HAP-1 (cell line): ENCODE measurements at regions not wholly inside any gene's neighbourhood (a gene's known extent, or its start where the extent isn't known, plus 50 kb on each side); places are given as distances from the start of the nearest gene placed in this dataset.

Experiments
- DNase-seq, 2 experiments: peaks; one replicate each; pipeline ENCODE4 v3.0.0-alpha.2; 2016 to 2020; ENCODE audit warnings: low spot score in 2 of 2
- H3K27me3 ChIP-seq: fragments of 250-450 bp; sonication (Bioruptor Pico); 2 replicates; pipeline ENCODE4 v1.5.1; 2020; ENCODE audit warnings: low read depth, mild to moderate bottlenecking, moderate library complexity
- H3K36me3 ChIP-seq: fragments of 250-450 bp; sonication (Bioruptor Pico); replicated peaks from 2 replicates; pipeline ENCODE4 v1.5.1; 2020; ENCODE audit warnings: mild to moderate bottlenecking
- H3K4me1 ChIP-seq: fragments of 250-450 bp; sonication (Bioruptor Pico); 2 replicates; pipeline ENCODE4 v1.5.1; 2020; ENCODE audit warnings: mild to moderate bottlenecking
- H3K4me3 ChIP-seq: fragments of 250-450 bp; sonication (Bioruptor Pico); 2 replicates; pipeline ENCODE4 v1.5.1; 2020; ENCODE audit warnings: mild to moderate bottlenecking, moderate library complexity
- H3K9me3 ChIP-seq: fragments of 250-450 bp; sonication (Bioruptor Pico); 2 replicates; pipeline ENCODE4 v1.5.1; 2020; ENCODE audit warnings: mild to moderate bottlenecking, moderate library complexity
- in situ Hi-C: fragments of 300-500 bp; cut with MboI; formaldehyde crosslinking; loops from 3 replicates; pipeline ENCODE4 v1.14.3; 2020; ENCODE audit warnings: low sequenced_read_pairs, inconsistent platforms, mixed read lengths

DNA sequence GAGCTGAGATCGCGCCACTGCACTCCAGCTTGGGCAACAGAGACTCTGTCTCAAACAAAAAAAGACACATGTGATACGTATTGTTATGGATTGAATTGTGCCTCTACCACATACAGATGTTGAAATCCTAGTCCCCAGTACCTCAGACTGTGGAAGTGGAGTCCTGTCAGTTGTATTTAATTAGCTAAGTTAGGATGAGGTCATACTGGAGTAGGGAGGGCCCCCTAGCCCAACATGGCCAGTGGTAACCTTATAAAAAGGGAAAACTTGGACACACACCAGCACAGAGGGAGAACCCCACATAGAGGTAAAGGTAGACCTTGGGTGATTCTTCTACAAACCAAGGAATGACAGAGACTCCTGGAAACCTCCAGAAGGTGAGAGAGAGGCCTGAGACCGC, 119.8 kb downstream of the GADD45G start:
- Histone ChIP-seq H3K9me3 (no peaks in the 10 kb centered on the region), H3K4me1 (no peaks in the 10 kb centered on the region), H3K36me3 (no peaks in the 10 kb centered on the region), H3K27me3 (no peaks in the 10 kb centered on the region), H3K4me3 (no peak overlapping the region)
- in situ Hi-C loops = no loop called here
- DNase-seq = no peak

DNA sequence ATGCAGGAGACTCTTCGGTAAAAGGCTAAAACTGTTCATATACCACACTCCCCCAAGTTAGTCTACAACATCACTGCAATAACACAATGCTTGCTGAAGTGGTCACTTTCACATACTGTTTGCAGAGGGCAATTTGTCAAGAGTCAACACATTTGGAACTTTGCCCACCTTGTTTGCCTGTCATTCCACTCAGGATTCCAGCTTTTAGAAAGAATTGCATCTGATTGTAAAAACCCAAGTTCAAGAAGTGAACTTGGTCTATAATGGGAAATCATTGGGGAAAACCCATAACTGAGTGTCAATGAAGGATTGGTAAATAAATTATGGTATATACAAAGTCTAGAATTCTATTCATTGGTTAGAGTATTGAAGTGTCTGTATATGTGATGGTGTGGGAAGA, 120.5 kb downstream of the GADD45G start:
- in situ Hi-C loops = no loop called here
- Histone ChIP-seq H3K27me3 (no peaks in the 10 kb centered on the region), H3K36me3 (no peaks in the 10 kb centered on the region), H3K4me3 (no peak overlapping the region), H3K9me3 (no peaks in the 10 kb centered on the region), H3K4me1 (no peaks in the 10 kb centered on the region)
- DNase-seq = no peak

GRCh38 chr9:89729954-89730530, 125.2 kb downstream of the GADD45G start:
- Histone ChIP-seq H3K36me3 (no peaks in the 10 kb centered on the region), H3K9me3 (no peaks in the 10 kb centered on the region), H3K4me1 (peaks cover 9% of the 10 kb centered on the region), H3K4me3 (no peak overlapping the region), H3K27me3 (no peaks in the 10 kb centered on the region)
- in situ Hi-C loops = no loop called here
- no peak for DNase-seq

- Histone ChIP-seq H3K4me1 (peaks cover 9% of the 10 kb centered on the region), H3K9me3 (no peaks in the 10 kb centered on the region), H3K4me3 (no peak overlapping the region), H3K27me3 (no peaks in the 10 kb centered on the region), H3K36me3 (no peaks in the 10 kb centered on the region)
- in situ Hi-C loops = no loop called here
- no peak for DNase-seq
These were observed 125.9 kb downstream of the GADD45G start for GRCh38 chr9:89730715-89731114.

GRCh38 chr9:89731262-89732182, 126.7 kb downstream of the GADD45G start:
- in situ Hi-C loops = no loop called here
- Histone ChIP-seq H3K9me3 (no peaks in the 10 kb centered on the region), H3K27me3 (no peaks in the 10 kb centered on the region), H3K4me3 (no peak overlapping the region), H3K36me3 (no peaks in the 10 kb centered on the region), H3K4me1 (peaks cover 9% of the 10 kb centered on the region)
- DNase-seq = no peak

DNA sequence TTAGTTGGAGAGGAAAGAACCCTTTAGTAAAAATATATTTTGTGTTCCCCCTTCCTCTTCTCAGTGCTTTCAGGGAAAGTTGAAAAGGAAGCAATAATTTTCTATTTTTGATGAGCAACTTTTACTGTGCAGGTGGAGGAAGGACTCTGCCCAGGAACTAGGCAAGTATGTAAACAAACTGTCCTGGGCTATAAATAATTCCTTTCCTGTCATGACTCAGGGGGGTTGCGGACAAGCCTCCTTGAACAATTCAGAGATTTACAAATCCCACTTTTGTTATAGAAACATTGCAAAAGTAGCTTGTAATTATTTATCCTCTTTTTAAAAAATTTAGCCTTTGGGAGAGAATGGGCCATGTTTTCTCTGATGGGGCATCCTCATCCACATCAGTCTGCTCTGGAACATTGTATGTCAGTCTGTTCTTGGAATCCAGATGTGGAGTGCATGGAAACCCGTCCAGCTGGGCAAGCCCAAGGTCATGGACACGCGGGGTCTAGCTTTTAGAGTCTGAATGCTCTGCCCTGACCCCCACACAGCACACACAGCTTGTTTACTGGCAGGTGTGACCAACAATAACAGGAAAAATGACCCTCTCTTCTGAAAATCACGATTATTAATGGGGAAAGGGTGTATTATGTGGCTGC, 127.6 kb downstream of the GADD45G start:
- no peak overlapping the region for H3K4me3 ChIP-seq
- DNase-seq = peak in 1 of 2 experiments; percentile 21
- no peaks in the 10 kb centered on the region for H3K9me3 ChIP-seq
- peaks cover 9% of the 10 kb centered on the region for H3K4me1 ChIP-seq
- in situ Hi-C loops = no loop called here
- H3K36me3 ChIP-seq = no peaks in the 10 kb centered on the region
- H3K27me3 ChIP-seq = no peaks in the 10 kb centered on the region

GRCh38 chr9:89732939-89733324, 128.1 kb downstream of the GADD45G start:
- no peak for DNase-seq
- Histone ChIP-seq H3K4me3 (no peak overlapping the region), H3K27me3 (no peaks in the 10 kb centered on the region), H3K36me3 (no peaks in the 10 kb centered on the region), H3K4me1 (peaks cover 10% of the 10 kb centered on the region), H3K9me3 (no peaks in the 10 kb centered on the region)
- in situ Hi-C loops = no loop called here

- no peaks in the 10 kb centered on the region for H3K27me3 ChIP-seq
- in situ Hi-C loops = loop anchor here (5.0 kb wide), 1 partner anchor 47 kb away; no protein-coding TSS in a partner anchor
- H3K4me3 ChIP-seq = no peak overlapping the region
- DNase-seq = no peak
- H3K4me1 ChIP-seq = peaks cover 19% of the 10 kb centered on the region
- no peaks in the 10 kb centered on the region for H3K36me3 ChIP-seq
- no peaks in the 10 kb centered on the region for H3K9me3 ChIP-seq
These were observed 129.8 kb downstream of the GADD45G start for GRCh38 chr9:89734600-89735041.

GRCh38 chr9:89738137-89738932, 133.5 kb downstream of the GADD45G start:
- H3K36me3 ChIP-seq = no peaks in the 10 kb centered on the region
- H3K9me3 ChIP-seq = no peaks in the 10 kb centered on the region
- H3K4me1 ChIP-seq = peaks cover 10% of the 10 kb centered on the region
- in situ Hi-C loops = loop anchor here (5.0 kb wide), 1 partner anchor 51 kb away; no protein-coding TSS in a partner anchor
- H3K4me3 ChIP-seq = no peak overlapping the region
- peak; percentile 28 to 41 for DNase-seq
- H3K27me3 ChIP-seq = no peaks in the 10 kb centered on the region

DNA sequence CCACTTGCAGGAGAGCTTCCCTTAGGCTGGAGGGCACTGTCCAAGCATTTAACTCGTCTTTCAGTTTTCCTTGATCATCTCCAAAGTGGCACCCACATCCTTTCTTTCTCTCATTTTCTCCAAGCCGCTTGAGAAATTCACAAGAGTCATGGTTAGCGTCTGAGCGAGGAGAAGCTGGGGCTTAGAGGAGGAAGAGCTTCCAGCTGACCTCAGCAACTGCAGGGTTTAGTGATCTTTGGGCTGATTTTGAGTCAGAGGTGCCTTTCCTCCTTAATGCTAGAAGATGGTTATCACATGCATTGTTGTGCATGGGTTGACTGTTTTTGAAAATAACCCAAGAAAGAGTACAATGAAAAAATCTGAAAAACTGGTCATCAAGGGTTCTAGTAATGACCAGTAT, 134.7 kb downstream of the GADD45G start:
- peaks cover 10% of the 10 kb centered on the region for H3K4me1 ChIP-seq
- H3K4me3 ChIP-seq = no peak overlapping the region
- no peaks in the 10 kb centered on the region for H3K27me3 ChIP-seq
- no peaks in the 10 kb centered on the region for H3K36me3 ChIP-seq
- in situ Hi-C loops = loop anchor here (5.0 kb wide), 1 partner anchor 52 kb away; no protein-coding TSS in a partner anchor
- DNase-seq = no peak
- H3K9me3 ChIP-seq = no peaks in the 10 kb centered on the region

DNA sequence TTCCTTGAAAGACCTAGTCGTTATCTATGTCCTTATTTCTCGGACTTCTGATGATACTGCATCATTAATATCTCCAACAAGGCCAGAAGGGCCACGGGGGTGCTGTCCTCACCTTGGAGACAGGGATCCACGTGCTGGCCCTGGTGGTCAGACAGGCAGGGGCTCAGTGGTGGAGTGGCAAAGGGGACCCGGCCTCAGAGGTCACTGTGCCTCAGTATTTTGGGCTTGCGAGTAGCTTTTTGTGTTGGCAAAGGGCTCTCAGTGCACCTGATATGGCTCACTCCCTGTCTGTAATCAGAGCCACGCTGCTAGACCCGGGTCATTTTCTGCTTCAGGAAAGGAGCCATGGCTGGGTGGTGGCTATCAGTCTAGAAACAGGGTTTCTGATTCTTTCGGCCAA, 135.1 kb downstream of the GADD45G start:
- in situ Hi-C loops = loop anchor here (5.0 kb wide), 1 partner anchor 53 kb away; no protein-coding TSS in a partner anchor
- no peak for DNase-seq
- Histone ChIP-seq H3K4me1 (peaks cover 10% of the 10 kb centered on the region), H3K4me3 (no peak overlapping the region), H3K9me3 (no peaks in the 10 kb centered on the region), H3K27me3 (no peaks in the 10 kb centered on the region), H3K36me3 (no peaks in the 10 kb centered on the region)

- no peaks in the 10 kb centered on the region for H3K9me3 ChIP-seq
These were observed 135.9 kb downstream of the GADD45G start for GRCh38 chr9:89740722-89741121.

GRCh38 chr9:89742660-89743059, 137.8 kb downstream of the GADD45G start:
- H3K4me1 ChIP-seq = peaks cover 10% of the 10 kb centered on the region
- H3K4me3 ChIP-seq = no peak overlapping the region
- no peaks in the 10 kb centered on the region for H3K36me3 ChIP-seq
- no peaks in the 10 kb centered on the region for H3K9me3 ChIP-seq
- no peak for DNase-seq
- in situ Hi-C loops = no loop called here
- H3K27me3 ChIP-seq = no peaks in the 10 kb centered on the region

More at GRCh38 chr9:89740722-89741121, 135.9 kb downstream of the GADD45G start:
- in situ Hi-C loops = no loop called here
- Histone ChIP-seq H3K36me3 (no peaks in the 10 kb centered on the region), H3K4me3 (no peak overlapping the region), H3K27me3 (no peaks in the 10 kb centered on the region), H3K4me1 (peaks cover 10% of the 10 kb centered on the region)
- DNase-seq = no peak
